AML-193 (cell line): ENCODE measurements at regions not wholly inside any gene's neighbourhood (a gene's known extent, or its start where the extent isn't known, plus 50 kb on each side); places are given as distances from the start of the nearest gene placed in this dataset.
"Not testable (repeated sequence)": the region's sequence is repeated elsewhere in the genome, so short reads cannot be mapped to it uniquely, and the experiment has no call there.

ENCODE experiments used
- DNase-seq, 2 experiments: peaks; one replicate each; lab custom pipeline; 2025; lab: John Stamatoyannopoulos, UW

DNA sequence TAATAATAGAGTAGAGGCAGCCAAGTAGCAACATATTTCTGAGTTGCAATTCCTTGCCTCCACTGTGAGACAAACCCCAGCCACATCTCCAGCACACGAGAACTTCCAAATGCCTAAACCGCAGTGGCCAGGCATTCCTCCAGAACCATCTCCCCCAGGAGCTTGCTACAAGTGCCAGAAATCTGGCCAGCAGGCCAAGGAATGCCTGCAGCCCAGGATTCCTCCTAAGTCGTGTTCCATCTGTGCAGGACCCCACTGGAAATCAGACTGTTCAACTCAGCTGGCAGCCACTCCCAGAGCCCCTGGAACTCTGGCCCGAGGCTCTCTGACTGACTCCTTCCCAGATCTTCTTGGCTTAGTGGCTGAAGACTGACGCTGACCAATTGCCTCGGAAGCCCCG is 937.2 kb upstream of the HS3ST1 start:
- not testable (repeated sequence) for DNase-seq

- DNase-seq = no peak
These were observed 931.7 kb upstream of the HS3ST1 start for GRCh38 chr4:12360391-12360790.

DNA sequence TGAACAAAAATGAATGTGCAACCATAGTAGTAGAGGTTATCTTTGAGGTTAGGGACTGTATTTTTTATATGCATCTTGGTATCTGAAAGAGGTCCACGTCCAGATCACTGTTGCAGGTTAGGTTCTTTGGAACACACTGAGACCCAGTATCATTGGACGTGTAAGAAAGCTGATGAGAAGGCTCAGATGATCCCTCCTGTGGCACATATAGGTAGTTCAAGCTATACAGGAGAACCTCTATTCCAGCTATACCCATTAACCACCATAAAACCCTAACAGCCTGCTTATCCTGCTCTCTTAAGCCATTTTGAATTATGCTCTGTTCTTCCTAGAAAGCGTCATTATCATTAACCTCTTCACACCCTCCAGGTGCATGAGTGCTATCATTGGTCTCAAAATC is 930.7 kb upstream of the HS3ST1 start:
- no peak for DNase-seq

DNA sequence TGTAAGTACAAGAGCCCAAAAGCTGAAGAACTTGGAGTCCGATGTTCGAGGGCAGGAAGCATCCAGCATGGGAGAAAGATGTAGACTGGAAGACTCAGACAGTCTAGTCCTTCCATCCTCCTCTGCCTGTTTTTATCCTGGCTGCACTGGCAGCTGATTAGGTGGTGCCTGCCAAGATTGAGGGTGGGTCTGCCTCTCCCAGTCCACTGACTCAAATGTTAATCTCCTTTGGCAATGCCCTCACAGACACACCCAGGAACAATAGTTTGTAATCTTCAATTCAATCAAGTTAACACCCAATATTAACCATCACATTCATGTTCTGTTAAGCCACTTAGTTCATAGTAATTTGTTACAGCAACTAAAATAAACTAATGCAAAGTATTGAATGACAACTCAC is 904.4 kb upstream of the HS3ST1 start:
- not testable (repeated sequence) for DNase-seq

DNA sequence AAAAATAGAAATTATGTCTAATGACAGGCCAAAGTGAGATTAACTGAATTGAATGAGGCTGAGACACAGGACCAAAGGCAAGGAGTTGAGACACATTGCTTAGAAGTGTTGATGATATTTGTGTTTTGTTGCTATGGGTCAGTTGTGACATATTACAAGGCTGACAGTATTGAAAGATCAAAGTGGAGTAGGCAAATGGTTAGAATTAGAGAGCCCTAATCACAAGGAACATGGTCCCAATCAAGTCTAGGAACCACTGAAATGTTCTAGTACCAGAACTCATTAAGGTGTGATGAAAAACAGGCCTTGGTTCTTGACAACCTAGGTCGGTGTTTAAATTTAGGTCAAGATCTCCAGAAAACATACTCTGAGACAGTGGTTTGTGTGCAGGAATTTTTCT is 896.3 kb upstream of the HS3ST1 start:
- DNase-seq = no peak

DNA sequence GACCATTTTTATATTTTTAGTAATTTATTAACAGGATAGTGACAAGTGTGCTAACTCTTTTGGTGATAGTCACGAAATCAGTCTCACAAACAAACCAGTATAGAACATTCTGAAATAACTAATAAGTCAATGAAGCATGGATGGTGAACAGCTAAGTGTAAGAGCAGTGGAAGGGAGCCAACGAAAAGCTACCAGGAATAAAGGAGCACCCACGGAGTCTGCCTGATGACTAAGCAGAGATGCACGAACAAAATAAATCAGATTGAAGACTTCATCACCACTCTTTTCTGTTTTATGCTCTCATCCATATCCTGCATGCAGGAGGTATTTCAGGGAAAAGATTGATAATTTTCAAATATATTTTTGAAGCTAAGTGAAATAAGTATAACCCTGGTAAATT is 891.1 kb upstream of the HS3ST1 start:
- DNase-seq = no peak

GRCh38 chr4:12304905-12305304 is 876.2 kb upstream of the HS3ST1 start:
- DNase-seq = no peak

- DNase-seq = no peak
These were observed 867.7 kb upstream of the HS3ST1 start for GRCh38 chr4:12296366-12296765.

DNA sequence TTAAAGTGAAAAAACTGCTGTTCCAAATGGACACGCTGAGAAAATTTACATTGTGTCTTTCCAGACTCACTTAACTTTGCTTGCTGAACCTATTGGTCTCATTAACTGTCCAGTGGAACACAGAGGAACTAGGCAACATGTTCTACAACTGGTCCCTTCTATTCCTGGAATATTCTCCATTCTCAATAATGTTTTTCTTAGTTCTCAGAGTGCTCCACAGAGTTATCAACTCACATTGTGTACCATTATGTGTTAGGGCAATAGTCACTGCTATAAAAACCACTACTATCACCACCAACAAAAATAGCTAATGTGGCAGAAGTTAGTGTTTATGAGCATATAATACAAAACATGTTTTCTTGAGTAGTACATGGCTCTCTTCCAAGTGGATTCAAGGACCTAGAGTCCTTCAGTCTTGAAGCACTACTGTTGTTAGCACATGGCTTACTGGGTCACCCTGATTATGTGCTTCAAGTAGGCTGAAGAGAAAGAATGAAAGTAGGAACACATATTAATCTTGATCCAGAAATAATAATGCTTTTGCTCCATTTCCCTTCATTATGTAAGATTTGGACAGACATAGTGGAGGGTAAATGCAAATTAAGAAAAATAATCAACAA is 865.3 kb upstream of the HS3ST1 start:
- DNase-seq = no peak

- no peak for DNase-seq
These were observed 857.7 kb upstream of the HS3ST1 start for GRCh38 chr4:12286351-12286750.

DNA sequence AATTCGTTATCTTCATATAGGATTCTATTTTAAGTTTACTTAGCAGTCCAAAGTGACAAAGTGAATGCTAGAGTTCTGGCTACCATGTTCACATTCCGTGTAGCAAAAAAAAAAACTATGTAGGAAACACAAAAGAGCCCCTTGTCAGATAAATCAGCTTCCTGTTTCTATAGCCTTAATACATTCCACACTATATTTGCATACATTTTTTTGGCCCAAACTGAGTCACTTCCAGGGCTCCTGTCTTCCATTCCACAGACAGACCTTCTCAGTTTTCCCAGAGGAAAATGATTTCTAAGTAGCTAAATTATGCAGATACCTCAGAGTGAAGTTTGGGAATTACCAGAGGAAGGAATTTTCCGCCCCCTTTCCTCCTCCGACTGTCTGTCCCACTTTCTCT is 841.9 kb upstream of the HS3ST1 start:
- no peak for DNase-seq

DNA sequence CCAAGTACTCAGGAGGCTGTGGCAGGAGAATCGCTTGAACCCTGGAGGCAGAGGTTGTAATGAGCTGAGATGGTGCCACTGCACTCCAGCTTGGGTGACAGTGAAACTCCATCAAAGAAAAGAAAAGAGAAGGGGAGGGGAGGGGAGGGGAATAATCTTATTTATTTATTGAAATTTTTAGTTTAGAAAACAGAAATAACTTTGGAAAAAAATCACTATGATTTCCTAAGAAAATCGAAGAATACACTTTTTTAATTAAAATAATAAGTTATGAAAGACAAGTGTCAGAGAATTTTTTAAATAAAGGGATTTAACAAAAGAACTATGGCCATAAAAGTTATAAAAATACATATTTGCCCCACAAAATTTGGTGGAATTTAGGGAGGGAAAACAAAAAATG is 836.9 kb upstream of the HS3ST1 start:
- DNase-seq = no peak

- no peak for DNase-seq
These were observed 831.8 kb upstream of the HS3ST1 start for GRCh38 chr4:12260453-12260852.

DNA sequence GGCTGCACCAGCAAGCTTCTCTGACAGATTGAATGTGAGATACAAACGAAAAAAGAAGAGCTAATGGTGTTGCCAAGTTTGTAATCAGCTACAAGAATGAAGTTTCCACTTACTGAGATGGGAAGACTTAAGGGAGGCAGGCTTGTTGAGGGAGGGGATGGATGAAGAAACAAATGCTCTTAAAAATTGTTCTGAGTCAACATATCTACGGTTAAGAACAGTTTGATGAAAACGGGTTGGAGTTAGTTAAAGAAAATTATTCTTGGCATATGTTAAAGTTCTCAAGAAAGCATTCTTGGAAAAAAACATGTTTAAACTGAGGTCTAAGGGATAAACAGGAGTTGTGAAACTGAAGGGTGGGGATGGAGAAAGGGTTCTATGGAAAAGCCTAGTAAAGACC is 816.3 kb upstream of the HS3ST1 start:
- no peak for DNase-seq

DNA sequence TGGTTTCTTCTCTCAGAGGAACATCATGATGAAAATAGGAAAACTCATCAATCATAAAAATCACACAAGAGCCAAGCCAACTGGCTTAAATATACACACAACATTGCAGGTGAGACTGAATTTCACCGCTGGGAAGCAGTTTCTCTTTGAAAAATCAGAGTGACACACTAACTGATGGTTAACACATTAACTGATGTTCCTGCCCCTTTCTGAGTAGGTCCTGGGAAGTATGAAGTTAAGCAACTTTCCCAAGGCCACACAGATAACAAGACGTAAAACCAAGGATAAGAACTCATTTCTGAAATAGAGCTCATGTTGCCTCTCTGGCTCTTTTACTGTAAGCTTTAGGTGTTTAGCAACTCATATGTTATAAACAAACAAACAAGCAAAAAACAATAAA is 813.7 kb upstream of the HS3ST1 start:
- no peak for DNase-seq

DNA sequence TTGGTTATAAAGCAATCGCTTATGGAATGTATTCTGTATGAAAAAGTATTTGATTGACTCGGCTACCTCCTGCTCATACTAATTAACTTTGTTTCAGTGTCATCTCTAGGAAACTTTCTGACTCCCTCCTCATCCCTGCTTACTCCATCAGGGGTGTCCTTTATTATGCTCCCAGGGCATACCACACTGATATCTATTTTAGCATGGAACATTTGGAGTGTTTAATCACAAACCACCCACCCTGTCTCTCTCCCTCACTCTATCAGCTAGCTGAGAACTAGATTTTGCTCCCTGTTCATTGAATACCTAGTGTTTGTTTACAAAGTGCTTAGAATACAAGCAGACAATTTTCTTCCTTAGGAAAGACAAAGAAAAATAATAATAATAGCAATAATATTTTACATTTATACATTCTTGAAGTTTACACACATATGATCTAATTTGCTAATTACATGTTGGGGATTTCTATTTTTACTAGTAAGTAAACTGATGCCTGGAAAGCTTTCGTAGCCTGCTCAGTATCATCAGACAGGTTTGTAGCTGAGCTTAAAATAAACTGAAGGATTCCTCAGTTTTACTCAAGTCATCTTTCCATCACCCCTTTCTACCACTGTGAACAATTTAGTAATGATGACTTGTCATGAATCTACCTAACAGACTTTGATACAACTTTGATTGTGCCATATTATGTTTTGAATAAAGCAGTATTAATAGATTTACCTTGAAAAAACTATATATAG is 811.4 kb upstream of the HS3ST1 start:
- DNase-seq = no peak

DNA sequence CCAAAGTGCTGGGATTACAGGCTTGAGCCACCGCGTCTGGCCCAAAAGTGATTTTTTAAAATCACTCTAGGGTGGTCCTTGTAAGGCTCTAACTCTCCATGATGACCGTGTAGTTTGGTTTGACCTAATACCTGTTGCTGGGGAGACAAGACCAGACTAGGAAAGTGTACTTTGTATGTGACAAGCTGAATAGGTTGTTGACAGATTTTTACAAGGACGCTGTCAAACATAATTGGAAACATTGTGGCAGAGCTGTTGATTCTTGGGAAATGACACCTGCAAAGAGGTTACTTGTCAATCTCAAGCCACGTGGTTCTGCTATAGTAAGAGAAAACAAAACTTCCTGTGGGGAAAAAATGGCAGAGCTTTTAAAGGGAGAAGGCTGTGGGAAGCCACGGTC is 802.4 kb upstream of the HS3ST1 start:
- no peak for DNase-seq

DNA sequence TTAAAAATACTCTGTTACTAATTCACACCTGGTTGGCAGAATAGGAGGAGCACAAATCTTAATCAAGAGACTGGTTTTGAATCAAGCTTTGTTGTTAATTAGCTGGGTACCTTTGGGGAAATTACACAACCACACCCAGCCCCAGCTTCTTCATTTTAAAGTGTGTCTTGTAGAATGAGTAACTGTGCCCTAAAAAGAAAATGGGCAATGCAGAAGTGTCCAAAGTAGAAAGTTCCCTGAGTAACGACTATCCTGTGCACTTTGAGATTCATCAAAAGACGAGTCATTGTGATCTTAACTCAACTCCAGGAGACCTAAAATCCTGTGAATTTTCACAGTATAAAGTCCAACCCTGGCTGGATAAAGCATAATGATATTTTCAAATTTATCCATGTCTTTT is 792.3 kb upstream of the HS3ST1 start:
- no peak for DNase-seq

DNA sequence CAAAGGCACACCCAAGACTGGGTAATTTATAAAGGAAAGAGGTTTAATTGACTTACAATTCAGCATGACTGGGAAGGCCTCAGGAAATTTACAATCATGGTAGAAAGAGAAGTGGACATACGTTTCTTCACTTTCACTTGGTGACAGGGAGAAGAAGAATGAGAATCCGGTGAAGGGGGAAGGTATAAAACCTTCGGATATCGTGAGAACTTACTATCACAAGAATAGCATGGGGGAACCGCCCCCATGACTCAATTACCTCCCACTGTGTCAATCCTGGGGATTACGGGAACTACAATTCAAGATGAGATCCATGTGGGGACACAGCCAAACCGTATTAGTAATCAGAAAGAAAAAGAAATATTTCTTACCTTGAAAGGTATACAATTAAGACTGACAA is 782.9 kb upstream of the HS3ST1 start:
- DNase-seq = no peak

- no peak for DNase-seq
These were observed 778.7 kb upstream of the HS3ST1 start for GRCh38 chr4:12207396-12207795.

DNA sequence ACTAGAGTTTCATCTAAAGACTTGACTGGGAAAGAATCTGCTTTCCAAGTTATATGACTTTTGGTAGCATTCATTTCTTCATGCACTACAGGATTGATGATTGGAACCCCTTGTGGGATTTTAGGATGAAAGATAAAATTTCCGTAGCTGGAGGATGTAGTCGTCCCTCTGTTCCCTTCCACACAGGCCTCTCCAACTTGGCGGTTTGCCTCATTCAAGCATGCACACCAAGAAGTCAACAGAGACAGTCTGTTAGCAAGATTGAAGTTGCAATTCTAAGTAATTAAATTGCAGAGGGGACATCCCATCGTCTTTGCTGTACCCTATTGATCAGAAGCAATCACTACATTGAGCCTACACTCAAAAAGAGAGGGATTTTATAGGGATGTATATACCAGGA is 777.4 kb upstream of the HS3ST1 start:
- DNase-seq = no peak

DNA sequence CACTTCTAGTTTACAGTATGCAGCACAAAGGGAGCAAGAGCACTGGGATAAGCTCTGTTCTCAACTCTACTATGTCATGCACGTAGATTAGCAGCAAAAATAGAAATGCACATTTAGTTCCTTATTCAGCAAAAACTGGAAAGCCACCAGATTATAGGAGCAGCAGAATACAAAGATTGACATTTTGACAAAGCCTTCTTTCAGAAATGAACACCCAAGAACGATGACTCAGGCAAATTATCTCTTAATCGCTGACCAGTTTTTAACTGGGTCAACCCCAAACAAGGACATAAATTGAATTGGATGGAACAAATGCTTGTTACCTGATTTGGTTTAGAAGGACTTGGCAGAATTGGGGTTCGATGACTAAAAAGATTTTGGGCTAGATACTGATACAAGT is 775.3 kb upstream of the HS3ST1 start:
- DNase-seq = no peak

DNA sequence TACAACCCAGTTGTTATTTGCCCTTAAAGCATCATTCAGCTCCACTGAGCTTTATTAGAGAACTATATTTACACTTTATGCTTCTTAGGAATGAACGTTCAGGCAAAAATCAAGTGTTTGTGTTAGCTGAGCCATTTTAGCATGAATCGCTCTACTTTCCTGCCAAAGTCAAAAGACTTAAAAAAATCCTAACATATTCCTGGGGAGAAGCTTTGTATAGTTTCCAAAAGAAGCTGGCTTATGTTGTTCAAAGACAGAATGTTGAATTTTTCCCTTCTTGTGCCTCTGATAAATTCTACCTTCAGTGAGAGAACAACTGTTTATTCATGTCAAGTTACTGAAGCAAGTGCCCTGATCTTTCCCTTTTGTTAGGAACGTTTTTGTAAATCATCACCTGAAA is 771.5 kb upstream of the HS3ST1 start:
- DNase-seq = no peak

DNA sequence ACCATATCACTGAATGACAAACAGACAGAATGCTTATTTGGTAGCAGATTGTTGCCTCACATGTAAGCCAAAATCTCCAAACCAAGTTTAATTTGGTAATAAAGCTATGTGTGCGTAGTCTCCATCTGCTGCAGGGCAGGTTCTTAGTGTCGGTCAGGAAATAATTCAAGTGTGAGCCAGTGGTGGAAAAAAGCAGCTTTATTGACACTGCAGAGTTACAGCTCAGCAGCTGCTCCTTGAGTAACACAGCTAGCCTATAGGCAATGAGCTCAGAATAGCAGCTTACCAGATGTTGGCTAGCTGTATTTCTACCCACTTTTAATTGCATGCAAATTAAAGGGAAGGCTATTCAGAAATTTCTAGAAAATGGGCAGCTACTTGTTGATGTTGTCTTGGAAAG is 757.8 kb upstream of the HS3ST1 start:
- no peak for DNase-seq
